GM13976 (cell line): ENCODE measurements at regions not wholly inside any gene's neighbourhood (a gene's known extent, or its start where the extent isn't known, plus 50 kb on each side); places are given as distances from the start of the nearest gene placed in this dataset.

Experiments used
- DNase-seq: peaks from one replicate; pipeline ENCODE4 v3.0.0; 2012; ENCODE audit warnings: low spot score
- in situ Hi-C: fragments of 300-500 bp; cut with MboI; formaldehyde crosslinking; loops from one replicate; pipeline ENCODE4 v1.12.0; 2022; ENCODE audit warnings: low sequenced_read_pairs, mixed read lengths, inconsistent platforms; ENCODE audit not compliant: unreplicated experiment
- TF ChIP-seq, protein P1 (sequence below): IDR thresholded peaks from 2 replicates; pipeline ENCODE4 v1.5.1; 2012; ENCODE audit warnings: borderline replicate concordance, mild to moderate bottlenecking; ENCODE audit not compliant: insufficient read depth; ENCODE audit errors: extremely low read depth, missing control alignments, control extremely low read depth

DNA sequence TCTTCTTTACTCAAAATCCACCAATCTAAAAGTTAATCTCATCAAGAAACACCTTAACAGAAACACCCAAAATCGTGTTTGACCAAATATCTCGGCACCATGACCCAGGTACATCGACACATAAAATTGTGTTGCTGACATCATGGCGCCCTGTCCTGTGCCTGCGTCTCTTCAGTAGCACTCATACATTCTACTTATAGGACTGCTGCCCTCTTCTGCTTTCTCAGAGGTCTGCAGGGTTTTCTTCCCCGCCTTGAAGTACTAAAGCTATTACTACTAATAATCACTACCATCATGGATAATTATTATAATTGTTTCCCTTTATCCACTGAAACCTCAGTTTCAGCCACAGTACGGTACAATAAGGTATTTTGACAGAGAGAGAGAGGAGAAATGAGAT is 1403.1 kb upstream of the TENM3 start:
- TF ChIP-seq, protein P1, sequence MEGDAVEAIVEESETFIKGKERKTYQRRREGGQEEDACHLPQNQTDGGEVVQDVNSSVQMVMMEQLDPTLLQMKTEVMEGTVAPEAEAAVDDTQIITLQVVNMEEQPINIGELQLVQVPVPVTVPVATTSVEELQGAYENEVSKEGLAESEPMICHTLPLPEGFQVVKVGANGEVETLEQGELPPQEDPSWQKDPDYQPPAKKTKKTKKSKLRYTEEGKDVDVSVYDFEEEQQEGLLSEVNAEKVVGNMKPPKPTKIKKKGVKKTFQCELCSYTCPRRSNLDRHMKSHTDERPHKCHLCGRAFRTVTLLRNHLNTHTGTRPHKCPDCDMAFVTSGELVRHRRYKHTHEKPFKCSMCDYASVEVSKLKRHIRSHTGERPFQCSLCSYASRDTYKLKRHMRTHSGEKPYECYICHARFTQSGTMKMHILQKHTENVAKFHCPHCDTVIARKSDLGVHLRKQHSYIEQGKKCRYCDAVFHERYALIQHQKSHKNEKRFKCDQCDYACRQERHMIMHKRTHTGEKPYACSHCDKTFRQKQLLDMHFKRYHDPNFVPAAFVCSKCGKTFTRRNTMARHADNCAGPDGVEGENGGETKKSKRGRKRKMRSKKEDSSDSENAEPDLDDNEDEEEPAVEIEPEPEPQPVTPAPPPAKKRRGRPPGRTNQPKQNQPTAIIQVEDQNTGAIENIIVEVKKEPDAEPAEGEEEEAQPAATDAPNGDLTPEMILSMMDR: peak; percentile 3
- DNase-seq: no peak
- in situ Hi-C loops: no loop called here

DNA sequence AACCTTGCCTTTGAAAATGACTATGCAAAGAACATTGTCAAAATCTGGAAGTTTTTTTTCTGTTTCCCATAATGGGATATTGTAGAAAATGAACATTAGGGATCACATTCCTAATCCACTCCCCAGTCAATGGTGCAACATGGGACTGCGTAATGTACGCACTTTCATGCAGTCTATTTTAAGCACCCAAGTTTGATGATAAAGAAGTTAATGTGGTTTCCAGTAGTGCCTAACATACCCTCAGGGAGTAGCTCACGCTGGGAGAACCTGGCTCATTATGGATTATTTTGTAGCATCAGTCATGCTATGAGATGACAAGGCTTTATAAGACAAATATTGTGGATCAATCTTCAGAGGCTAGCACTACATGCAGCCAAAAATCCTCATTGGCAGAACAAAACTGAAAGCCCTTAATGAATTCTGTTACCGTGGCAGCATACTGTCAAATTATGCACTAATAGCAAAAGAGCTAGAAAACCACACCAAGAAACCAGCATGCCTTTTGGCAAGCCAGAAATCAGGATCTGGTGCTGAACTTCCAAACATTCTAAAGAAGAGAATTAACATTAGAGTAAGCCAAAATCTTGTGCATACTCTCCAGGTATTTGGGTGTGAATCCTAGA is 1392.8 kb upstream of the TENM3 start:
- in situ Hi-C loops: no loop called here

DNA sequence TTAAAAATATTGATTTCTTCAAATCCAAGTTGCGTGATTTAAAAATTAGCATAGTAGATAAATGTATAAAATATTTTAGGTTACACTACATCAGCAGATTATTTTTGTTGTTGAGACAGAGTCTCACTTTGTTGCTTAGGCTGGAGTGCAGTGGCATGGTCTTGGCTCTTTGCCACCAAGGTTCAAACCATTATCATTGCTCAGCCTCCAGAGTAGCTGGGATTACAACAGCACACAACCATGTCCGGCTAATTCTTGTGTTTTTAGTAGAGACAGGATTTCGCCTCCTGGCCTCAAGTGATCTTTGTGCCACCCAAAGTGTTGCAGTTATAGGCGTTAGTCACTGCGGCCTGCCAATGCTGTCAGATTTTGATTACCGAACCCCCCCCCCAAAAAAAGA is 1390.5 kb upstream of the TENM3 start:
- DNase-seq: no peak
- in situ Hi-C loops: no loop called here
- TF ChIP-seq, protein P1: no peak

More for the DNA sequence above, 1392.8 kb upstream of the TENM3 start:
- DNase-seq: no peak
- TF ChIP-seq, protein P1: no peak

DNA sequence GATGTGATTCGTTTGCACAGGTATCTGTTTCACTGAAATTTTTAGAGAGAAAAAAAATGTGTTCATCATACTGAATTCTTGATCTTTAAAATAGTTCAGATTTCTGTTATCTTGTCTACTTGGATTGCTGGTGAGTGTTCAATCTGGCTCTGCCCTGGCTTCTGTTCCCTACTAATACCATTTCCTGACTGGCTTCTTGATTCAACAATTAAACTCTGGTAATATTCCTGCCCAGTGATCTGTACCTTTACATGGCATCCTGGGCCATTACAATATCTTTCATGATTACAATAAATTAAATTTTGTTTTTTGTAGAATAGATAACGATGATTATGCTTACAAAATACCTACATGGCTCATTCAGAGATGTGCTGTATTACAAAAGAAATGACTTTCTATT is 1388.0 kb upstream of the TENM3 start:
- DNase-seq: no peak
- TF ChIP-seq, protein P1: no peak
- in situ Hi-C loops: no loop called here

DNA sequence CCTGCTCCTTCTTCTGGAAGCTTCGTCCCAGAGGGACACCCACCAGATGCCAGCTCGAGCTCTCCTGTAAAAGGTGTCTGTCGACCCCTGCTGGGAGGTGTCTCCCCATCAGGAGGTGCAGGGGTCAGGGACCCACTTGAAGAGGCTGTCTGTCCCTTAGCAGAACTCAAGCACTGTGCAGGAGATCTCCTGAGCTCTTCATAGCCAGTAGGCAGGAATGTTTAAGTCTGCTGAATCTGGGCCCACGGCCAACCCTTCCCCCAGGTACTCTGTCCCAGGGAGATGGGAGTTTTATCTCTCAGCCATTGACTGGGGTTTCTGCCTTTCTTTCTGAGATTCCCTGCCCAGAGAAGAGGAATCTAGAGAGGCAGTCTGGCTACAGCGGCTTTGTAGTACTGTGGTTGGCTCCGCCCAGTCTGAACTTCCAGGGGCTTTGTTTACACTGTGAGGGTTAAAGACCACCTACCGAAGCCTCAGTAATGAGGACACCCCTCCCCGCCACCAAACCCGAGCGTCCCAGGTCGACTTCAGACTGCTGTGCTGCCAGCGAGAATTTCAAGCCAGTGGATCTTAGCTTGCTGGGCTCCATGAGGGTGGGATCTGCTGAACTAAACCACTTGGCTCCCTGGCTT is 1383.0 kb upstream of the TENM3 start:
- in situ Hi-C loops: no loop called here
- TF ChIP-seq, protein P1: no peak
- DNase-seq: no peak

DNA sequence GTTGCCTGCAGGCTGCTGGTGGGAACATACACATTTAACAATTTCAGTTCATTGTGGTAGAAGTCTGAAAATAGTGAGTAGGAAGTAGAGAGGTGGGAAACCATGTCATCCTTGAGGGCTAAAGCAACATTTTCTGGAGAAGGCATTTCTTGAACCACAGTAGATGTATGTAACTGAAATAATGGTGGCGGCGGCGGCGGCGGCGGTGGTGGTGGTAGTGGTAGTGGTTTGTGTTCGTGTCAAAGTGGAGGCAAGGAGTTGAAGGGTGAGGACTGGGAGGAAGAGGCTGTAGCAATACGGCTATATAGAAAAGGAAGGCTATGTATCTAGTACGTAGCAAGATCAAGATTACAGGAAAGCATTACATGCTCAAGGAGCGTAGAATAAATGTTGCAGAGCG is 1381.6 kb upstream of the TENM3 start:
- TF ChIP-seq, protein P1: no peak
- in situ Hi-C loops: no loop called here
- no peak for DNase-seq
